GM19238 (cell line): ENCODE measurements at regions not wholly inside any gene's neighbourhood (a gene's known extent, or its start where the extent isn't known, plus 50 kb on each side); places are given as distances from the start of the nearest gene placed in this dataset.
"Not testable (repeated sequence)": the region's sequence is repeated elsewhere in the genome, so short reads cannot be mapped to it uniquely, and the experiment has no call there.

ENCODE experiments used
- DNase-seq: peaks from one replicate; pipeline ENCODE4 v3.0.0; 2011; ENCODE audit warnings: low spot score; ENCODE audit not compliant: insufficient read length

DNA sequence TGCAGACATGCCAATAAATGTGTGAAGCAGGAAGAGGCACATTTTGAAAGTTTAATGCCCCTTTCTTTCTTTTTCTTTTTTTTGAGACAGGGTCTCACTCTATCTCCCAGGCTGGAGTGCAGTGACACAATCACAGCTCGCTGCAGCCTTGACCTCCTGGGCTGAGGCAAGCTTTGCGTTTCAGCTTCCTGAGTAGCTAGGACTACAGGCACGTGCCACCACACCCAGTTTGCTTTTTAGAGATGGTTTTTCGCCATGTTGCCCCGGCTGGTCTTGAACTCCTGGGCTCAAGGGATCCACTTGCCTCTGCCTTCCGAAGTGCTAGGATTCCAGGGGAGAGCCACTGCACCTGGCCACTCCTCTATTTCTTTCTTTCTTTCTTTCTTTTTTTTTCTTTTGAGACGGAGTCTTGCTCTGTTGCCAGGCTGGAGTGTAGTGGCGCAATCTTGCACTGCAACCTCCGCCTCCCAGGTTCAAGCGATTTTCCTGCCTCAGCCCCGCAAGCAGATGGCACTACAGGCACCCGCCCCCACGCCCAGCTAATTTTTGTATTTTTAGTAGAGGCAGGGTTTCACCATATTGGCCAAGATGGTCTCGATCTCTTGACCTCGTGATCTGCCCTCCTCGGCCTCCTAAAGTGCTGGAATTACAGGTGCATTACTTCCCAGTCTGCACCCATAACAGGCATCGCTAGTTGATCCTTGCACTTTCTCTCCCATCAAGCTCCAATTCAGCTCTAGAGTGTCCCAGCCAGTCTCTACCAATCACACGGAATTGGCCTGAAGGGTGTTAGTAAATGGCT is 77.5 kb upstream of the RUNX3 start:
- not testable (repeated sequence) for DNase-seq

DNA sequence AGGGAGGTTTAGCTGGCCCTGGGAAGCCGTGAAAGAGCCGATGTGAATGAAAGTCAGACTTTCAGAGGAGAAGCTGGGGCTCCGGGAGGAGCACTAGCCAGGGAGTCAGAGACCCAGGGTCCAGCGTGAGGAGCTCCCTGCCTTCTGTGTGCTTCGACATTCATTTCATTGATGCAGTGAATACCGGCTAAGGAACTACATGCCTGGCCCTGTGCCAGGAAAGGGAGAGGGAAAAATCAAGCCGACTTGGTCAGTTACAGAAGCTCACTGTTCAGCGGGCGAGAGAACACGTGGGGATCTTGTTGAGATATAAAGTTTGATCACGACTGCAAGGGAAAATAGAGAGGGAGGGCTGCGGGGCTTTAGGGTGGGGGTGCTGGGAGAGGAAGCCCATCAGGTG is 76.7 kb upstream of the RUNX3 start:
- no peak for DNase-seq

- no peak for DNase-seq
Measured at GRCh38 chr1:25004355-25004754, 74.3 kb upstream of the RUNX3 start.

DNA sequence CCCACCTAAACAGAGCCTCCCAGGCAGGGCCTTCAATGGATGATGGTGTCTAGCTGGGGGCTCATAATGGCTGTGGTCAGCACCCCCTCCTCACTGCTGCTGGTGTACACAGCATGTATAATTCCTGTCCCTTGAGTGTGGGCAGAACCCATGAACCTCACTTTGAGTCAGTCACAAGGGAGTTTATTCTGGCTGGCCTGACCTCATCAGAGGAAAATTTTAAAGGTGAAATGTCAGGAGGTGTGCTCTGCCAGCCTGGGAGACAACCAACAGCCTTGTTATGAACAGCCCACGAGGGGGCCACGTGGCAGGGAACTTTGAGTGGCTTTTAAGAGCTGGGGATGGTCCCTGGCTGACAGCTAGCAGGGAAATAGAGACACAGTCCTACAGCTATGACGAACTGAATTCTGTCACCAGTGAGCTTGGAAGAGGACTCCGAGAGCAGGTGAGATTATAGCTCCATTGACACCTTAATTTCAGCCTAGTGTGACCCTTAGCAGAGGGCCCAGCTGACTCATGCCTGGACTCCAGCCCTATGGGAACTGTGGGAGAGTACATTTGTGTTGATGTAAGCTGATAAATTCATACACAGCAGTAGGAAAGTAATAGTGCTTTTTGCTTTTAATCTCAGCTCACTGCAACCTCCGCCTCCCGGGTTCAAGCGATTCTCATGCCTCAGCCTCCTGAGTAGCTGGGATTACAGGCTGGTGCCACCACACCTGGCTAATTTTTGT is 73.5 kb upstream of the RUNX3 start:
- DNase-seq = no peak

DNA sequence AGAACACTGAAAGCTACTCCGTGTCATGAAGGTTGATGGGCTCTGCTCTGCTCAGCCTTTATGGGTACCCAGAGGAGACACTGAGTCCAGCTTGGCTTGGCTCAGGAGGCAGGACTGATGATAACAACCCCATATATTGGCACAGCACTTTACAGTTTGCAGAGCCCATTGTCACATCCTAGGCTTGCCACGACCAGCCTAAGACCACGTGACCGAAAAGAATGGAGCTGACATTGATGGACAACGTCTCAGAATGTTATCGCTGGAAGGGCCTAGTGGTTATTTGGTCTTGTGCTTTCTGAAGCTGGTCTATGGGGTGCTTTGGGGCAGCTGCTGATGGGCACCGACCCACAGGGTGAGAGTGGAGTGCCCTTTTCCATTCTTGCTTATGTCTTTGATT is 72.9 kb upstream of the RUNX3 start:
- DNase-seq = no peak

DNA sequence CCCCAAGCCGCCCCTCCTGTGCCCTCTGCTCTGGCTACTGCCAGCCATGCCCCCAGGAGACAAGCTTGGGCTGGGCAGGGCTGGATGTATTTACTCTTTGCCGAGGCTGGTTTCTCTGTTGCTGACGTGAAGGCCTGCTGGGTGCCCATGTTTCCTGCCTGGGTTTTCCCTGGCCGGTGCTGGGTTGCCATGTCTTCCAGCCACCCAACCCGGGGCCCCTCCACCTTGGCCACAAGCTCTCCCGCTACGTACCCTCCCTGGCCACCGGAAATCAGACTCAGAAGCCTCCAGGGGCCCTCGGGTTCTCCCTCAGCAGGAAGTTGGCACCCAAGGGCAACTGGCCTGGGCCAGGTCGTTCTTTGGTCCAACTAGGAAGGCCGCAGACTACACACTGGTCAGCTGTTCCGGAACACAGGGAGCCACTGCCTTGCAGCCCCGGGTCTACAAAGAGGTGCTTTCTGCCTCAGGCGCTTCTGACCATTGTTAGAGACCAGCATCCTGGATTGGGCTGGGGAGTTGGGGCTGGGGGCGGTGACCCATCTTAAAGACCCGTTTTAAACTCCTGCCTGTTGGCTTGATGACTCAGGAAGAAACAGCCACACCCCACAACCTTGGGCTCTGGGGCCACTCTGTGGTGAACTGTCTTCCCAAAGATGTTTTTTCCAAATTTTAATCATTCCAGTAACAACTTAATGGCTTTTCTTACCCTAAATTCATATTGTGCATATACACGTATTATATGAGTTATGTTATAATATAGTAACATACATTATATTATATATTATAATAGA is 71.2 kb upstream of the RUNX3 start:
- DNase-seq = no peak

GRCh38 chr1:24999906-25000305 is 69.8 kb upstream of the RUNX3 start:
- DNase-seq = no peak

DNA sequence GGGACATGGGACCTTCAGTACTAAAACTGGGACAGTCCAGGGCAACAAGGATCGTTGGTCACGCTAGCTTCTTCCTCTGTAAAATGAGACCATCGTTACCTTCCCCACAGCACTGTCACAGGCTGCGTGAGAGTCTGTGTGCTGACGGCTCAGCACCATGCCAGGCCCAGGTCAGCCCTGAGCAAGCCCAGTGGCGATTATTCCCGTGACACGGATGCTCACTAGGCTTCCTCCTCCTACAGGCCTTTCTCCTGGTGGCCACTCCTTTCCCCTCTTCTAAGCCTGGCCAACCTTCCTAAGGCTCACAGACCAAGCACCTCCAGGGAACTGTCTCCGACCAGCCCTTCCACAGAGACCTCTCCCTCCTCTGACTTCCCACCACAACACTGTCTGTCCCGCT is 69.3 kb upstream of the RUNX3 start:
- no peak for DNase-seq

DNA sequence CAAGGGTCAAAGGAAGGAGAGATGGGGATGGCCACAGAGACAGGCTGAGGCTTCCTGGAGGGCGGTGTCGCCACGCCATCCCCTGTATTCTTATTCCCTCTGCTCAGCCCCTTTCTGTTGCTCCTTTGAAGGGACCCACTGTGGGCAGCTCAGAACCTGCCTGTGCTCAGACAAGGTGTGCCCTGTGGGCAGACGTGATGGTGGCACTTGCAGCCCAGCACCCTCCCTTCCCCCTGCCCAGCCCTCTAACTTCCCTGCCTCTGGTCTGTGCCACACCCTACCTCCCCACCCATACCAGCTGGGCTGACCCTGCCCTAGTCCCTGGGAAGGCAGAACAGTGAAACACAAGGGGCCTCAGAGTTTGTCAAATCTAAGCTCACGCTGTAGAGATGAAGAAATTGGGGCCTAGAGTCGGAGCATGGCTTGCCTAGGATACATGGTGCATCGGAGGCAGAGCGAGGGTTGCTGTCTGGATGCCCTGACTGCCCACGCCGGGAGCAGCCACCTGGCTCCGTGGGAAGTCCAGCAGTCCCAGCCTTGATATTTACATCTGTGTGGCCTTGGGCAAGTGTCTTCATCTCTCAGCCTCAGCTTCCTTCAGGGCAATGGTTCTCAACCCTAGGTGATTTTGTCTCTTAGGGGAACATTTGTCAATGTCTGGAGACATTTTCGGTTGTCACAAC is 68.6 kb upstream of the RUNX3 start:
- no peak for DNase-seq

GRCh38 chr1:24996983-24997893 is 67.2 kb upstream of the RUNX3 start:
- DNase-seq = peak; percentile 28

GRCh38 chr1:24996456-24996855 is 66.4 kb upstream of the RUNX3 start:
- DNase-seq = no peak

- DNase-seq = no peak
Measured at GRCh38 chr1:24995661-24996060, 65.6 kb upstream of the RUNX3 start.

DNA sequence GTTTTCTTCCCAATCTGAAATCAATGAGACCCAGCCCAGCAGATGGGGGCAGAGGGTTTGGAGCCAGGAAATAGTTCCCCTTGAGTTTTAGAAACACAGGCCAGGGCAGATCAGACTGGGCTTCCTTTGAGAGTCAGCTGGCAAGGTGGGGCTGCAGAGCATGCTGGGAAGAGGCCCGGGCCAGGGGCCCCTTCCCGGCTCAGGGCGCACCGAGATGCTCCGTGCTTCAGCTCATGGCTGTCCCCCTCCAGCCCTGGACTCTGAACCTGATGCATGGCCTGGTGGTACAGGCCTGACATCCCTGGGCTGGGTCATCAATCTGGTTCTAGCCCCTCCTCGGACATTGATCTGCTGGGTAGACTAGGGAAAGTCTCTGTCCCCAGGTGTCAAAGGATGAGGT is 65.1 kb upstream of the RUNX3 start:
- DNase-seq = no peak

DNA sequence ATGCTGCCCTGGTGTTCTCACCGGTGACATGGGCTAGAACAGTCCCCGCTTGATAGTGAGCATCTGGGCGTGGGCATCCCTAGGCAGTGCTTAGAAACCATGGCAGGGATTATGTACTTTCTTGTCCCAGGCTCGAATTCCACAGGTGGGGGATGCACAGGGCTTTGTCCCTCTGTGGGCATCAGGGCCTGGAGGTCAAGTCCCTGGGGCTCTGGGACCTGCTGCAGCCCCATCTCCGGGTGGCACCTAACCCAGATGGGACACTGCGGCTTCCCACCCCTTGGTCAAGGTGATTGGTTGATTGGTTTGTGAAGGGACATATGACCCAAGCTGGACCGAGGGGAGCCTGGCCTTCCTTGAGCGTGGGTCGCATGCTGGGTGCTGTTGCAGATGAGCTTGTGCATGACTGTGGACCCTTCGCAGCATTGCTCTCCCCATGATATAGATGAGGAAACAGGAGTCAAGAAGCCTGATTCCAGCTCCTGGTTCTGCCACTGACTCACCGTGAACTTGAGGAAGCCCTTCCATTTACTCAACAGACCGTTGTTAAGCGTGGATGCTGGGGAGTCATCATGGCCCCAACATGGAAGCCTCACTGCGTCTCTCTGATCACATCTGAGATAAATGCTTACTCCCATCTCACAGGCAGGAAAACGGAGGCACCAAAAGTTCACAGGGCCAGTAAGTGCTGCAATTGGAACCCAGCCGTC is 64.0 kb upstream of the RUNX3 start:
- no peak for DNase-seq

DNA sequence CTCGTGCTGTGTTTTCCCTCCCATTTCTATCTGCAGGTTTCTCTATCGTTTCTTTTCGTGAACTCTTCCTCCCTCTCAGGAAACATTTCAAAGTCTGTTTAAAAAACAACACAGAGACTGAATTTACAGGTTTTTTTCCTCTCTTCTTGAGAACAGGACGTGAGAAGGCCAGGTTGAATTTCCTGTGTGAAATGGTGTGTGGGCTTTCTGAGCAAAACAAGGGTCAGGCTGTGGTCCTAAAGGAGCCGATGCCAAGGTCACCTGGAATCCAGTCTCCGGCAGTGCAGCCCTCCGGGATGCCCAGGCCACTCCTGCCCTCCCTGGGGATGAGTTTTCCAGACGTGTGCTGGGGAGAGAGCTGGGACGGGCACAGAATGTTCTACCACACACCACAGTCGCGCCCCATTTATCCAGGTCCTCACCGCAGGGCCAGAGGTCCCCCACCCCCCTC is 62.7 kb upstream of the RUNX3 start:
- DNase-seq = no peak

DNA sequence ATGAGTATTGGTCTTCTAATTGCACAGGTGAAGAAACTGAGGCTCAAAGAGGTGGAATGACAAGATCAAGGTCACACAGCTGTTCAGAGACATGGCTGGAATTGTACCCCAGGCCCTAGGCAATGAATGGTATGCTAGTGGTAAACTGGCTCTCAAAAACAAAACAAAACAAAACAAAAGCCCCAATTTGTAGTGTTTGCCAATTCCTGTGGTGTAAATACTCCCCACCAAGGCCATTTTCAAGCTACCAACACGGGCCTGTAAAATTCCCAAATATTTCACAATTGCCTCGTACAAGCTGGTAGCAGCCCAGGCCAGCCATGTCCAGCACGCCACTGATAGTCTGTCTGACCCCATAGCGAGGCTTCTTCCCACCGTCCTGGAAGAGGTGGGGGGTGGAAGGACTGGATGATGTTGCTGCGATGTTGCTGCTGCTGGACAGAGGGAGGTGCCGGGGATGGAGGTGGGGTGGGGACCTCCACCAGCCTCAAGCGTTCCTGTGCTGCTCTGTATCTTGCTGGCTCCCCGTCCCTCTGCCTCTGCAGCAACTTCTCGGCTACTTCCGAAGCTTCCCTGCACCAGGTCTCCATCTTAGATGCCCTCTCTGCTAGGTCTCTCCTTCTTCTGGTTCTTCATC is 62.2 kb upstream of the RUNX3 start:
- no peak for DNase-seq

- DNase-seq = no peak
Measured at GRCh38 chr1:24991697-24992096, 61.6 kb upstream of the RUNX3 start.

- DNase-seq = no peak
Measured at GRCh38 chr1:24990779-24991641, 60.9 kb upstream of the RUNX3 start.
